Pancreas (tissue), 10 donors: ENCODE measurements at regions not wholly inside any gene's neighbourhood (a gene's known extent, or its start where the extent isn't known, plus 50 kb on each side); places are given as distances from the start of the nearest gene placed in this dataset.

Experiments
- ATAC-seq, 4 donors: fragments of 200-7000 bp; cut with Tn5 transposase; one replicate each; pipeline versions ENCODE4 v1.8.0 to v1.9.1; 2020; ENCODE audit warnings: mild to moderate bottlenecking in 4 of 4, moderate library complexity in 4 of 4
- DNase-seq, 6 donors: peaks; one replicate each; pipeline ENCODE4 v3.0.0-alpha.2; 2020
- FAIRE-seq: peaks from 2 replicates; lab custom pipeline; 2012; peaks lifted over from hg19 to GRCh38; lab: Jason Lieb, UNC
- H3K27ac ChIP-seq, 4 donors: fragments of 200-600 bp; sonication (generic); 1 replicate in 3 of 4; 2 replicates in 1 of 4; pipeline versions ENCODE4 v1.5.0 to v1.8.0; 2020
- H3K27me3 ChIP-seq, 4 donors: fragments of 200-600 bp; one replicate each; pipeline ENCODE4 v1.8.0; 2021
- H3K36me3 ChIP-seq, 3 donors: fragments of 200-600 bp; sonication (generic) in 1 of 3; one replicate each; pipeline versions ENCODE4 v1.5.0 to v1.8.0; 2020 to 2021
- H3K4me1 ChIP-seq, 3 donors: fragments of 200-600 bp; one replicate each; pipeline ENCODE4 v1.8.0; 2021
- H3K4me3 ChIP-seq, 4 donors: fragments of 200-600 bp; sonication (generic) in 2 of 4; one replicate each; pipeline versions ENCODE4 v1.5.0 to v1.8.0; 2020 to 2021
- H3K9me3 ChIP-seq, 4 donors: fragments of 200-600 bp; one replicate each; pipeline ENCODE4 v1.8.0; 2021
- WGBS, 2 donors: extraction: QIAGEN DNeasy Blood & Tissue Kit; methylation state at CpG; one replicate each; pipeline ENCODE4 v1.1.7; 2013; 5-methylcytosine and 5-hydroxymethylcytosine counted together
- intact Hi-C, 3 donors: fragments of 100-400 bp; cut with DNase I; formaldehyde crosslinking; loops; one replicate each; pipeline versions ENCODE4 v1.11.1 to v1.14.2; 2022
- TF ChIP-seq, protein P1 (sequence below), 4 donors: fragments of 200-600 bp; sonication (generic) in 3 of 4; IDR thresholded peaks; one replicate each; pipeline versions ENCODE4 v1.5.0 to v1.8.0; 2021; ENCODE audit warnings: antibody characterized with exemption in 4 of 4
- donor health status: healthy with polysubstance abuse.
- donor health status: DM: no; HTN: no; CAD: no; lungs with moderate emphysema.
- donor health status: DM: no; HTN: no; CAD: no.
- donor health status: control.
- donor health status: control.
- donor health status: Bipolar disorder and iron deficiency.
- donor health status: DM: yes; HTN: yes; CAD: no.
- donor health status: DM: no; HTN: no; CAD: no.
- donor health status: DM: no; HTN: no; CAD: no.
- donor health status: DM: yes; HTN: yes; CAD: no.

DNA sequence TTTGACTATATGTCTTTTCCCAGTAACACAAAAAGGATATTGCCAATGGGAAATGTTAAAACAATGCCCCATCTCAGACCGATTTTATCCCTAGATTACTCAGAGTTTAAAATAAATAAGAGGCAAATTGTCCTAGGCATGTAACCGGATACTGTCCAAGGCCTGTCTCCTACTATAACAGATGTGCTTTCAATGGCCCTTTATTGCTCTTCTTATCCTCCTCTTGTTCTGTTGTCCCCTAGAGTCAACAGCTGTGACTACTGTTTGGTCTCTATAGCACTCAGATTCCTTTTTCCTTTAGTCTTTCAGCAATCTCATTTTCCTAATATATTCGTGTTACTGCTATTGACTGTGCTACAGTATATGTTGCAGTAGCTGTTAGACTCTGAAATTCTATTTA is 66.8 kb upstream of the PLS3 start:
- Histone ChIP-seq H3K9me3 (no peaks in the 10 kb centered on the region), H3K27me3 (peaks cover 0 to 20% (median 2%) of the 10 kb centered on the region in 4 donors), H3K4me1 (no peaks in the 10 kb centered on the region), H3K27ac (no peak overlapping the region), H3K4me3 (no peak overlapping the region), H3K36me3 (no peaks in the 10 kb centered on the region)
- TF ChIP-seq, protein P1, sequence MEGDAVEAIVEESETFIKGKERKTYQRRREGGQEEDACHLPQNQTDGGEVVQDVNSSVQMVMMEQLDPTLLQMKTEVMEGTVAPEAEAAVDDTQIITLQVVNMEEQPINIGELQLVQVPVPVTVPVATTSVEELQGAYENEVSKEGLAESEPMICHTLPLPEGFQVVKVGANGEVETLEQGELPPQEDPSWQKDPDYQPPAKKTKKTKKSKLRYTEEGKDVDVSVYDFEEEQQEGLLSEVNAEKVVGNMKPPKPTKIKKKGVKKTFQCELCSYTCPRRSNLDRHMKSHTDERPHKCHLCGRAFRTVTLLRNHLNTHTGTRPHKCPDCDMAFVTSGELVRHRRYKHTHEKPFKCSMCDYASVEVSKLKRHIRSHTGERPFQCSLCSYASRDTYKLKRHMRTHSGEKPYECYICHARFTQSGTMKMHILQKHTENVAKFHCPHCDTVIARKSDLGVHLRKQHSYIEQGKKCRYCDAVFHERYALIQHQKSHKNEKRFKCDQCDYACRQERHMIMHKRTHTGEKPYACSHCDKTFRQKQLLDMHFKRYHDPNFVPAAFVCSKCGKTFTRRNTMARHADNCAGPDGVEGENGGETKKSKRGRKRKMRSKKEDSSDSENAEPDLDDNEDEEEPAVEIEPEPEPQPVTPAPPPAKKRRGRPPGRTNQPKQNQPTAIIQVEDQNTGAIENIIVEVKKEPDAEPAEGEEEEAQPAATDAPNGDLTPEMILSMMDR (IDR thresholded peaks at IDR 0.05), result no peak
- ATAC-seq, result peak in 2 of 4 donors; percentile 34 to 38
- FAIRE-seq, result no peak
- DNase-seq, result no peak
- 44 to 55% methylated on average over 3 of the region's 3 CpGs for WGBS, 2 donors
- intact Hi-C loops, result no loop called here

DNA sequence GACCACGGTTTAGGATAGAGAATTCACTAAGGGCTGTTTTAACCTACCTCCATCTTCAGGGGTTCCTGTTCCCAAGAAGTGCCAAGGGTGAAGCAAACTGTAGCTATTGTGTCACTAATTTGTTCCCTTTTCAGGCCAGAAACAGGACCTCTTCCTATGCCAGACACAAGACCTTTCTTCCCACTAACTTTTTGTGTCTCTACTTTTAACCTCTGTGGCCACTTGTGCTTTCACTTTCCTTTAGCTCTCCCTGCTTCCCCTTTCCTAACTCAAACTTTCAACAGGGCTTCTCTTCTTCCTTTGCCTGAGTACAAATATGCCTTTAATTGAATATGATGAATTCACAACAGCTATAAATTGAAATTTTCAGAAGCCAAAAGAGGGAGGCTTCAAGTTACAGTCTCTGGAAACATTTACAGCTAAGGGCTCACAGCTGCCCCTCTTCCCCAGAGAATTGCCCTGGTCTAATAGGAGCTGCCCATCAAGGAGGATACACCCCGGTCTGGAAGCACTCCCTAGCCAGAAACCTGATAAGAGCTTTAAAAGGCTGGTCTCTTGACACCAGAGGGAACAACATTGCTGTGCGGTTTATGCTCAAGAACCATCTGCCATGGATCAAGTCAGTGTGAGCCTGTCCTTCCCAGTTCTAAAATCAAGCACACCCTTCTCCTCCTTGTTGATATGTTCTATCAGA is 61.7 kb upstream of the PLS3 start:
- H3K27ac ChIP-seq, result no peak overlapping the region
- peaks cover 0 to 16% (median under 1%) of the 10 kb centered on the region in 4 donors for H3K27me3 ChIP-seq
- ATAC-seq (peak in 1 of 4 donors; percentile 42), FAIRE-seq (no peak), DNase-seq (no peak)
- no peaks in the 10 kb centered on the region for H3K9me3 ChIP-seq
- no peaks in the 10 kb centered on the region for H3K36me3 ChIP-seq
- H3K4me1 ChIP-seq, result no peaks in the 10 kb centered on the region
- H3K4me3 ChIP-seq, result no peak overlapping the region
- 48 to 63% methylated on average over 3 of the region's 3 CpGs for WGBS, 2 donors
- TF ChIP-seq, protein P1 (IDR thresholded peaks at IDR 0.05), result no peak
- intact Hi-C loops, result no loop called here

DNA sequence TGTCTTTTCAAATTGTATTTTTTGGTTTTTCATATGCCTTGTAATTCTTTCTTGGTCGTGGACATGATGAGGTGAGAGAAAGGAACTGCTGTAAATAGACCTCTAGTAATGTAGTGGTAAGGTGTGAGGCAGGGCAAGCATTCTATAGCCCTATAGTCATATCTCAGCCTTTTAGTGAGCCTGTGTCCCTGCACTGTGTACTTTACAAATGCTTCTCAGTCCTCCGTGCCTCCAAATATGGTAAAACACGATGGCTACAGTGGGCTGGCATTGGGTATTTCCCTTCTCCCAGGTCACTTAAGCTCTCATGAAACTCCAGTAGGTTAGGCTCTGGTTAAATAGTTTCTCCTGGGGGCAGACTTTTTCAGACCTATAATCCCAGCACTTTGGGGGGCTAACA is 57.9 kb upstream of the PLS3 start:
- FAIRE-seq (no peak), ATAC-seq (no peak), DNase-seq (no peak)
- WGBS, 2 donors, result 34 to 52% methylated on average over 3 of the region's 3 CpGs
- H3K4me3 ChIP-seq, result no peak overlapping the region
- H3K27me3 ChIP-seq, result peaks cover 0 to 16% (median 0%) of the 10 kb centered on the region in 4 donors
- TF ChIP-seq, protein P1 (IDR thresholded peaks at IDR 0.05), result no peak
- intact Hi-C loops, result no loop called here
- H3K27ac ChIP-seq, result no peak overlapping the region
- H3K4me1 ChIP-seq, result no peaks in the 10 kb centered on the region
- H3K9me3 ChIP-seq, result no peaks in the 10 kb centered on the region
- no peaks in the 10 kb centered on the region for H3K36me3 ChIP-seq

DNA sequence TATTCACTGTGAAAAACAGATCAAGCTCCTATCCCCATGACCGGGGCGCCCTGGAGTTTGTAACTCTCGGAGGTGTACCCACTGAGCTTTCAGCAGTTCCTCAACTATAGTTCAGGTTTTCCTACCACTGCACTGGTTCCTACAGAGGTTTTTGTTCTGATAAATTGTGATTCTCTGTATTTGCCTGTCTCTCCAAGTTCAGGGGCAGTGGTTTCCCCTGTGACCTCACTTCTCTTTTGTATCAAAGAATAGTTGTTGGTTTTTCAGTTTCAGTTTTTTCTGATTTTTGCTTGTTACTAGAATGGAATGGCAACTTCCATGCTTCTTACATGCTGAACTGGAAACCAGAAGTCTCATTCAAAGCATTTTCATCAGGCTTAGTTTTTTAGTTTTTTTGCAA is 56.8 kb upstream of the PLS3 start:
- intact Hi-C loops, result no loop called here
- no peaks in the 10 kb centered on the region for H3K9me3 ChIP-seq
- no peak overlapping the region for H3K27ac ChIP-seq
- ATAC-seq (no peak), DNase-seq (no peak), FAIRE-seq (no peak)
- WGBS, 2 donors, result 49 to 67% methylated on average over 3 of the region's 3 CpGs
- peaks cover 0 to 11% (median 0%) of the 10 kb centered on the region in 4 donors for H3K27me3 ChIP-seq
- no peak overlapping the region for H3K4me3 ChIP-seq
- H3K36me3 ChIP-seq, result no peaks in the 10 kb centered on the region
- H3K4me1 ChIP-seq, result no peaks in the 10 kb centered on the region
- TF ChIP-seq, protein P1 (IDR thresholded peaks at IDR 0.05), result no peak
